ENCODE measurements at regions not wholly inside any gene's neighbourhood (a gene's known extent, or its start where the extent isn't known, plus 50 kb on each side); places are given as distances from the start of the nearest gene placed in this dataset.

- no peak overlapping the region for H3K4me3 ChIP-seq (ENCODE audit: low read depth, low read length)
- no peak for TF ChIP-seq CTCF (IDR thresholded peaks at IDR 0.05; ENCODE audit: low read depth, low read length)
These were observed 50.5 kb upstream of the RAP1B start for GRCh38 chr12:68559984-68560850.

GRCh38 chr12:68560851-68561422 lies 49.8 kb upstream of the RAP1B start:
- no peak for TF ChIP-seq CTCF (IDR thresholded peaks at IDR 0.05; ENCODE audit: low read depth, low read length)

More at GRCh38 chr12:68560851-68561422, 49.8 kb upstream of the RAP1B start:
- H3K4me3 ChIP-seq (ENCODE audit: low read depth, low read length): no peak overlapping the region

All from WI38 (cell line).